IMR-90 (cell line): ENCODE measurements at regions not wholly inside any gene's neighbourhood (a gene's known extent, or its start where the extent isn't known, plus 50 kb on each side); places are given as distances from the start of the nearest gene placed in this dataset.

ENCODE experiments used
- ATAC-seq: fragments of 200-7000 bp; cut with Tn5 transposase; 2 replicates; pipeline ENCODE4 v1.9.1; 2020; ENCODE audit warnings: low read depth, mild to moderate bottlenecking, moderate library complexity
- BruUV-seq: library from RNA; stranded (reverse); fragments of 400-500 nt; replicated peaks from 2 replicates; lab custom pipeline; 2021; lab: Mats Ljungman, UMichigan
- CTCF ChIA-PET: fragments of 300-600 bp; formaldehyde crosslinking; extraction: SDS; loops from one replicate; lab custom pipeline; 2021; ENCODE audit warnings: antibody characterized with exemption; lab: Yijun Ruan, JAX
- POLR2A ChIA-PET: fragments of 300-600 bp; sonication (Branson Sonifier 250); formaldehyde crosslinking; loops from one replicate; lab custom pipeline; 2022; ENCODE audit warnings: antibody characterized with exemption; ENCODE audit not compliant: unreplicated experiment; lab: Charles Lee
- DNase-seq: peaks from one replicate; pipeline ENCODE4 v3.0.0; 2013
- H2AFZ ChIP-seq: replicated peaks from 2 replicates; pipeline ENCODE3; 2013; ENCODE audit warnings: low read length, mild to moderate bottlenecking; ENCODE audit not compliant: poor library complexity
- H2AK5ac ChIP-seq: 2 replicates; pipeline ENCODE4 v1.6.1; 2013; ENCODE audit warnings: low read depth, low read length, inconsistent platforms
- H2AK9ac ChIP-seq: replicated peaks from 2 replicates; pipeline ENCODE3; 2013; ENCODE audit warnings: mild to moderate bottlenecking, low read depth, low read length, moderate library complexity; ENCODE audit not compliant: poor library complexity
- H2BK120ac ChIP-seq: 2 replicates; pipeline ENCODE4 v1.6.1; 2013; ENCODE audit warnings: low read depth, low read length, inconsistent platforms
- H2BK15ac ChIP-seq: 3 replicates; pipeline ENCODE4 v1.6.1; 2013; ENCODE audit warnings: low read depth, low read length, inconsistent platforms
- H2BK20ac ChIP-seq: 2 replicates; pipeline ENCODE4 v1.6.1; 2013; ENCODE audit warnings: low read depth, mild to moderate bottlenecking, inconsistent platforms, low read length, moderate library complexity
- H2BK5ac ChIP-seq: 2 replicates; pipeline ENCODE4 v1.6.1; 2013; ENCODE audit warnings: mild to moderate bottlenecking, low read depth, low read length, inconsistent platforms; ENCODE audit not compliant: poor library complexity, severe bottlenecking
- H3K14ac ChIP-seq: replicated peaks from 2 replicates; pipeline ENCODE4 v1.6.1; 2013; ENCODE audit warnings: low read depth, low read length, inconsistent platforms
- H3K18ac ChIP-seq: 2 replicates; pipeline ENCODE4 v1.6.1; 2013; ENCODE audit warnings: low read depth, low read length, control low read depth
- H3K23ac ChIP-seq: 2 replicates; pipeline ENCODE4 v1.6.1; 2013; ENCODE audit warnings: low read depth, low read length, inconsistent platforms
- H3K27ac ChIP-seq: 2 replicates; pipeline ENCODE4 v1.5.1; 2013; ENCODE audit warnings: mild to moderate bottlenecking, control low read depth, low read length; ENCODE audit not compliant: insufficient read depth
- H3K27me3 ChIP-seq: 2 replicates; pipeline ENCODE4 v1.6.1; 2013; ENCODE audit warnings: low read length; ENCODE audit not compliant: control insufficient read depth, insufficient read depth
- H3K36me3 ChIP-seq: 2 replicates; pipeline ENCODE4 v1.6.1; 2013; ENCODE audit warnings: low read length, mixed read lengths; ENCODE audit not compliant: control insufficient read depth, insufficient read depth
- H3K4ac ChIP-seq: 2 replicates; pipeline ENCODE4 v1.6.1; 2013; ENCODE audit warnings: low read depth, low read length, inconsistent platforms
- H3K4me1 ChIP-seq: 2 replicates; pipeline ENCODE4 v1.6.1; 2013; ENCODE audit warnings: low read length, mixed read lengths; ENCODE audit not compliant: control insufficient read depth, insufficient read depth
- H3K4me2 ChIP-seq: 2 replicates; pipeline ENCODE4 v1.6.1; 2013; ENCODE audit warnings: low read depth, mild to moderate bottlenecking, control low read depth, low read length, moderate library complexity
- H3K4me3 ChIP-seq: 2 replicates; pipeline ENCODE4 v1.5.1; 2013; ENCODE audit warnings: low read depth, mild to moderate bottlenecking, control low read depth, low read length, moderate library complexity; ENCODE audit not compliant: insufficient read depth
- H3K56ac ChIP-seq: 2 replicates; pipeline ENCODE4 v1.6.1; 2013; ENCODE audit warnings: low read length, inconsistent platforms; ENCODE audit not compliant: insufficient read depth; ENCODE audit errors: extremely low read depth
- H3K79me1 ChIP-seq, 2 experiments: 2 replicates each; pipeline ENCODE4 v1.6.1; 2013; ENCODE audit warnings: low read length in 2 of 2, inconsistent platforms in 1 of 2, low read depth in 1 of 2
- H3K9ac ChIP-seq: 2 replicates; pipeline ENCODE4 v1.6.1; 2013; ENCODE audit warnings: low read depth, low read length, control low read depth
- H3K9me1 ChIP-seq: 2 replicates; pipeline ENCODE4 v1.6.1; 2013; ENCODE audit warnings: low read length, inconsistent platforms; ENCODE audit not compliant: insufficient read depth
- H3K9me3 ChIP-seq: 2 replicates; pipeline ENCODE4 v1.6.1; 2013; ENCODE audit warnings: low read length; ENCODE audit not compliant: control insufficient read depth, insufficient read depth
- H4K20me1 ChIP-seq: 2 replicates; pipeline ENCODE4 v1.6.1; 2013; ENCODE audit warnings: low read length, inconsistent platforms; ENCODE audit not compliant: insufficient read depth
- H4K5ac ChIP-seq: 2 replicates; pipeline ENCODE4 v1.6.1; 2013; ENCODE audit warnings: mild to moderate bottlenecking, low read depth, low read length, control low read depth
- H4K8ac ChIP-seq, 2 experiments: 2 replicates each; pipeline ENCODE4 v1.6.1; 2013; ENCODE audit warnings: low read depth in 2 of 2, low read length in 2 of 2, control low read depth in 1 of 2, inconsistent platforms in 1 of 2
- H4K91ac ChIP-seq: 2 replicates; pipeline ENCODE4 v1.6.1; 2013; ENCODE audit warnings: low read depth, low read length, inconsistent platforms; ENCODE audit not compliant: insufficient read depth
- BHLHE40 ChIP-seq: fragments of 150-350 bp; IDR thresholded peaks from 2 replicates; pipeline ENCODE4 v1.6.1; 2016; ENCODE audit warnings: mild to moderate bottlenecking, low read depth, low read length
- CEBPB ChIP-seq: IDR thresholded peaks from 2 replicates; pipeline ENCODE4 v1.6.1; 2012; ENCODE audit warnings: low read depth, low read length, improper control_type of control experiment
- CHD1 ChIP-seq: IDR thresholded peaks from 2 replicates; pipeline ENCODE4 v1.6.1; 2012; ENCODE audit warnings: low read depth, low read length, improper control_type of control experiment
- ELK1 ChIP-seq: fragments of 150-350 bp; IDR thresholded peaks from 2 replicates; pipeline ENCODE4 v1.6.1; 2016; ENCODE audit warnings: low read depth, mild to moderate bottlenecking, low read length, moderate library complexity, borderline replicate concordance
- FOS ChIP-seq: fragments of 150-350 bp; IDR thresholded peaks from 2 replicates; pipeline ENCODE4 v1.6.1; 2016; ENCODE audit warnings: low read depth, low read length
- MAFK ChIP-seq: IDR thresholded peaks from 2 replicates; pipeline ENCODE4 v1.6.1; 2012; ENCODE audit warnings: low read depth, low read length, improper control_type of control experiment
- MAZ ChIP-seq: IDR thresholded peaks from 2 replicates; pipeline ENCODE4 v1.6.1; 2012; ENCODE audit warnings: low read depth, mild to moderate bottlenecking, low read length, improper control_type of control experiment, moderate library complexity, borderline replicate concordance
- NFE2L2 ChIP-seq: fragments of 150-350 bp; IDR thresholded peaks from 2 replicates; pipeline ENCODE4 v1.6.1; 2016; ENCODE audit warnings: low read depth, mild to moderate bottlenecking, low read length
- POLR2A ChIP-seq: IDR thresholded peaks from 2 replicates; pipeline ENCODE4 v1.6.1; 2012; ENCODE audit warnings: mild to moderate bottlenecking, low read depth, low read length
- RCOR1 ChIP-seq: IDR thresholded peaks from 2 replicates; pipeline ENCODE4 v1.6.1; 2012; ENCODE audit warnings: mild to moderate bottlenecking, low read length, improper control_type of control experiment; ENCODE audit not compliant: insufficient replicate concordance
- RFX5 ChIP-seq: IDR thresholded peaks from 2 replicates; pipeline ENCODE4 v1.8.0; 2012; ENCODE audit warnings: low read depth, mild to moderate bottlenecking, low read length, moderate library complexity
- SMC3 ChIP-seq: fragments of 150-350 bp; IDR thresholded peaks from 2 replicates; pipeline ENCODE4 v1.6.1; 2016; ENCODE audit warnings: low read depth, mild to moderate bottlenecking, antibody characterized with exemption, low read length, moderate library complexity
- WGBS, 2 experiments: methylation state at CpG; one replicate each; pipeline versions ENCODE4 v1.1.5 to v1.1.7; 2013; ENCODE audit warnings: missing lambda C conversion rate in 2 of 2; ENCODE audit not compliant: insufficient read length in 1 of 2; ENCODE audit errors: extremely low coverage in 2 of 2; 5-methylcytosine and 5-hydroxymethylcytosine counted together
- dilution Hi-C: fragments of 300-500 bp; cut with HindIII; formaldehyde crosslinking; loops from one replicate; pipeline ENCODE4 v1.14.3; 2018; ENCODE audit warnings: low sequenced_read_pairs; ENCODE audit not compliant: unreplicated experiment
- in situ Hi-C: fragments of 300-500 bp; cut with MboI; formaldehyde crosslinking; loops from 3 replicates; pipeline ENCODE4 v1.14.3; 2019; ENCODE audit warnings: low sequenced_read_pairs, inconsistent platforms, mixed read lengths
- intact Hi-C: fragments of 100-400 bp; cut with micrococcal nuclease; formaldehyde crosslinking; loops from 2 replicates; pipeline ENCODE4 v1.10.0; 2022
- TF ChIP-seq, protein P1 (sequence below): conservative IDR thresholded peaks from 2 replicates; pipeline ENCODE4 v1.5.1; 2012; ENCODE audit warnings: mild to moderate bottlenecking, low read depth, low read length, improper control_type of control experiment
- TF ChIP-seq, protein P2 (sequence below): fragments of 150-350 bp; IDR thresholded peaks from 2 replicates; pipeline ENCODE4 v1.6.1; 2017; ENCODE audit warnings: mild to moderate bottlenecking, antibody characterized with exemption, low read length, low read depth

GRCh38 chr11:116394022-116394421, 378.8 kb downstream of the BUD13 start:
- in situ Hi-C loops = no loop called here
- no peak for DNase-seq
- no peak overlapping the region for H3K14ac ChIP-seq
- no peak overlapping the region for H2AK5ac ChIP-seq
- no peaks in the 10 kb centered on the region for H4K20me1 ChIP-seq
- 0% methylated on average over 1 of the region's 3 CpGs; no CpG with 5 or more reads in 1 of the 2 experiments for WGBS, 2 experiments
- H3K18ac ChIP-seq = no peak overlapping the region
- H4K91ac ChIP-seq = no peak overlapping the region
- TF ChIP-seq MAZ (no peak), MAFK (no peak), NFE2L2 (no peak), CHD1 (no peak), FOS (no peak), RFX5 (no peak), ELK1 (no peak), CEBPB (no peak), BHLHE40 (no peak), POLR2A (no peak), RCOR1 (no peak), SMC3 (no peak)
- TF ChIP-seq, protein P1, sequence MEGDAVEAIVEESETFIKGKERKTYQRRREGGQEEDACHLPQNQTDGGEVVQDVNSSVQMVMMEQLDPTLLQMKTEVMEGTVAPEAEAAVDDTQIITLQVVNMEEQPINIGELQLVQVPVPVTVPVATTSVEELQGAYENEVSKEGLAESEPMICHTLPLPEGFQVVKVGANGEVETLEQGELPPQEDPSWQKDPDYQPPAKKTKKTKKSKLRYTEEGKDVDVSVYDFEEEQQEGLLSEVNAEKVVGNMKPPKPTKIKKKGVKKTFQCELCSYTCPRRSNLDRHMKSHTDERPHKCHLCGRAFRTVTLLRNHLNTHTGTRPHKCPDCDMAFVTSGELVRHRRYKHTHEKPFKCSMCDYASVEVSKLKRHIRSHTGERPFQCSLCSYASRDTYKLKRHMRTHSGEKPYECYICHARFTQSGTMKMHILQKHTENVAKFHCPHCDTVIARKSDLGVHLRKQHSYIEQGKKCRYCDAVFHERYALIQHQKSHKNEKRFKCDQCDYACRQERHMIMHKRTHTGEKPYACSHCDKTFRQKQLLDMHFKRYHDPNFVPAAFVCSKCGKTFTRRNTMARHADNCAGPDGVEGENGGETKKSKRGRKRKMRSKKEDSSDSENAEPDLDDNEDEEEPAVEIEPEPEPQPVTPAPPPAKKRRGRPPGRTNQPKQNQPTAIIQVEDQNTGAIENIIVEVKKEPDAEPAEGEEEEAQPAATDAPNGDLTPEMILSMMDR = no peak
- TF ChIP-seq, protein P2, sequence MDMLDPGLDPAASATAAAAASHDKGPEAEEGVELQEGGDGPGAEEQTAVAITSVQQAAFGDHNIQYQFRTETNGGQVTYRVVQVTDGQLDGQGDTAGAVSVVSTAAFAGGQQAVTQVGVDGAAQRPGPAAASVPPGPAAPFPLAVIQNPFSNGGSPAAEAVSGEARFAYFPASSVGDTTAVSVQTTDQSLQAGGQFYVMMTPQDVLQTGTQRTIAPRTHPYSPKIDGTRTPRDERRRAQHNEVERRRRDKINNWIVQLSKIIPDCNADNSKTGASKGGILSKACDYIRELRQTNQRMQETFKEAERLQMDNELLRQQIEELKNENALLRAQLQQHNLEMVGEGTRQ = no peak
- dilution Hi-C loops = no loop called here
- no peak overlapping the region for H2BK15ac ChIP-seq
- no peak overlapping the region for H3K4ac ChIP-seq
- H2AFZ ChIP-seq = no peak overlapping the region
- no peak overlapping the region for H3K23ac ChIP-seq
- H2BK5ac ChIP-seq = no peak overlapping the region
- H3K9me1 ChIP-seq = no peaks in the 10 kb centered on the region
- no peaks in the 10 kb centered on the region for H3K79me1 ChIP-seq
- no peak overlapping the region for H3K27ac ChIP-seq
- H3K9ac ChIP-seq = no peak overlapping the region
- ChIA-PET CTCF (no interaction called here), POLR2A (no interaction called here)
- no peak overlapping the region for H4K5ac ChIP-seq
- no peak overlapping the region for H3K56ac ChIP-seq
- no peak overlapping the region for H4K8ac ChIP-seq
- H2AK9ac ChIP-seq = no peak overlapping the region
- BruUV-seq = no TSS peak
- H3K4me3 ChIP-seq = no peak overlapping the region
- H3K9me3 ChIP-seq = no peaks in the 10 kb centered on the region
- H3K4me1 ChIP-seq = no peaks in the 10 kb centered on the region
- intact Hi-C loops = no loop called here
- H3K4me2 ChIP-seq = no peak overlapping the region
- ATAC-seq = no peak
- H2BK120ac ChIP-seq = no peak overlapping the region
- H2BK20ac ChIP-seq = no peak overlapping the region
- H3K27me3 ChIP-seq = no peaks in the 10 kb centered on the region
- no peaks in the 10 kb centered on the region for H3K36me3 ChIP-seq
